ENCODE measurements at regions not wholly inside any gene's neighbourhood (a gene's known extent, or its start where the extent isn't known, plus 50 kb on each side); places are given as distances from the start of the nearest gene placed in this dataset.

DNA sequence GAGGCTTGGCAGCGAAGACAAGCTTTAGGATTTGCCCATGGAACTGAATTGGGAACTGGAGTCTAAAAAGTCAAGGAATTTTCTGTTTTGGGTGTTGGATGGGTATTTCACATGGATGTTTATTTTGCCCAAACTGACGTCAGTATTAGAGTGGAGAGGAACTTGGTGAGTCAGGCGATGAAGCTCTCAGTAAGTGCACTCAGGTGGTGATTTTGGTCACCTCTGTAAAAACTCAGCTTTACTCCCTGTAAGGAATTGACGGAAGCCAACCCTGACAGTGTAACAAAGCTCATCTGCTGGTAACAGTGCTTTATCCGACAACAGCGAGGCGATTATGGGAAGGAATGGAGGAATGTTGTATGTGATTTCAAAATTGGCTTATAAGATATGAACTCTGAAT, 77.0 kb upstream of the PGRMC2 start:
- TF ChIP-seq ZFX (IDR thresholded peaks at IDR 0.05), result no peak
- TF ChIP-seq, protein P1, sequence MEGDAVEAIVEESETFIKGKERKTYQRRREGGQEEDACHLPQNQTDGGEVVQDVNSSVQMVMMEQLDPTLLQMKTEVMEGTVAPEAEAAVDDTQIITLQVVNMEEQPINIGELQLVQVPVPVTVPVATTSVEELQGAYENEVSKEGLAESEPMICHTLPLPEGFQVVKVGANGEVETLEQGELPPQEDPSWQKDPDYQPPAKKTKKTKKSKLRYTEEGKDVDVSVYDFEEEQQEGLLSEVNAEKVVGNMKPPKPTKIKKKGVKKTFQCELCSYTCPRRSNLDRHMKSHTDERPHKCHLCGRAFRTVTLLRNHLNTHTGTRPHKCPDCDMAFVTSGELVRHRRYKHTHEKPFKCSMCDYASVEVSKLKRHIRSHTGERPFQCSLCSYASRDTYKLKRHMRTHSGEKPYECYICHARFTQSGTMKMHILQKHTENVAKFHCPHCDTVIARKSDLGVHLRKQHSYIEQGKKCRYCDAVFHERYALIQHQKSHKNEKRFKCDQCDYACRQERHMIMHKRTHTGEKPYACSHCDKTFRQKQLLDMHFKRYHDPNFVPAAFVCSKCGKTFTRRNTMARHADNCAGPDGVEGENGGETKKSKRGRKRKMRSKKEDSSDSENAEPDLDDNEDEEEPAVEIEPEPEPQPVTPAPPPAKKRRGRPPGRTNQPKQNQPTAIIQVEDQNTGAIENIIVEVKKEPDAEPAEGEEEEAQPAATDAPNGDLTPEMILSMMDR (conservative IDR thresholded peaks at IDR 0.05), result no peak
- no peak overlapping the region for H3K27ac ChIP-seq

DNA sequence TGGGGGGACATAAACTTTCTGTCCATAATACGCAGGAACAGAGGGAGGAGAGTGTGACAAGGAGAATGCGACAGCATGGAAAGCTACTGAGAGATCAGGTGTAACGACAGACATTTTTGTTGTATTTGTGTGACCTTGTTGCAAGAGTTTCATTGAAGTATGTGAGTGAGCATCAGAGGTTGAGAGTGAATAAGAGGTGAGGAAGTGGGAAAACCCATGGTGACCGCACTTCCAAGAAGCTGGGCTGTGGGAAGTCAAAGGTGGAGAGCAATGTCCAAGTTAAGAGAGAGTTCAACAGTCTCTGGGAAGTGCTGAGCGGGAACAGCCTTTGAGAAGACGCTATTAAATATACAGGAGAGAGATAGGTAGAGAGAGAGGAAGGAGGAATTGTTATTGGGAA, 76.4 kb upstream of the PGRMC2 start:
- TF ChIP-seq, protein P1 (conservative IDR thresholded peaks at IDR 0.05), result no peak
- TF ChIP-seq ZFX (IDR thresholded peaks at IDR 0.05), result no peak
- no peak overlapping the region for H3K27ac ChIP-seq

DNA sequence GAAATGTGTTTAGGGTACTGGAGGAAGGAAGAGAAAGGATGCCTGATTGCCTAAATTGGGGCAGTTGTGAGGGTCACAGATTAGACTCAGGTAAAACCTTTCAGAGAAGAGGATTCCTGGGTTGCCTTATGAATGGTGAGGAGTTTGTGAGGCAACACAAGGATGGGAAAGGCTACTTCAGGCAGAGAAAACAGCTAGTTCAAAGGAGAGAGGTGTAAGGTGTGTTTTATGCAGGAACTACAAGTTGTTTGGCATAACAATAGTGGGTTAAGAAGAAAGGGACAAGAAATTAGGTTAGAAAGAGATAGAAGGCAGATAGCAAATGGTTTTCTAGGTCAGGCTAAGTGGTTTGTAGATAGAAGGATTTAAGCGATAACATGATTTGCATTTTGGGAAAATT, 75.1 kb upstream of the PGRMC2 start:
- TF ChIP-seq ZFX (IDR thresholded peaks at IDR 0.05), result no peak
- TF ChIP-seq, protein P1 (conservative IDR thresholded peaks at IDR 0.05), result no peak
- no peak overlapping the region for H3K27ac ChIP-seq

DNA sequence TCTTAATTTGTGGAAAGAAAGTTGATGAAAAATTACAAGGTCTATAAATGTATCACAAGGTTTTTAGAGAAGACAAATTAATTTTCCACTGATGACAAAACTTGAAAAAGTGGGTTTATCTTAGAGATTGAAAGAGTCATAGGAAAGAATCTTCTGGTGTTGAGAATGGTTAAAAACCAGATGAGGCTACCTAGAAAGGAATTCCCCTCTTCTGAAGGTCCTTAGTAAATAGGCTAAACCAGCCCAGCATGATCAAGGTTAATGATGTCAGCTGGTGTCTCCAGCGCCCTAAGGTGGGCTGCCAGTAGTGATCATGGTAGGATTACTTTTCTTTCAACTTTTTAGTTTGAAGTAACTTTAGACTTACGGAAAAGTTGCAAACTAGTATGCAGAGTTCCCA, 71.8 kb upstream of the PGRMC2 start:
- TF ChIP-seq ZFX (IDR thresholded peaks at IDR 0.05), result no peak
- TF ChIP-seq, protein P1 (conservative IDR thresholded peaks at IDR 0.05), result no peak
- H3K27ac ChIP-seq, result no peak overlapping the region

DNA sequence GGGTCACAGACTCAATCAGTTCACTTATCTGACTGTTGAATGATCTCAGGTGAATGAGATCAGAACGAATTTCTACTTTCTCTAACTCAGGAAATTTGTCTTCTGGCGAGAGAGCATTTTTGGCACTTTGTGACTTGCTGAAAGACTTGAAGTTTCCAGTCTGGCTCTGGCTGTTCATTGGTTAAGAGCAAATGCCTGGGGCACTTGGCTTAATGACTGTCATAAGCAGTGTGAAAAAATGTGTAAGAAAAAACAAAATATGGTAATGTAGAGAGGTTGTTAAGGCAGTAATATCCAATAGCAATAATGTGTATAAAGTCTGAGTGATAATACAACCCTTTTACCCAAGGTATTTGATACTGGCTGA, 71.3 kb upstream of the PGRMC2 start:
- no peak for TF ChIP-seq ZFX (IDR thresholded peaks at IDR 0.05)
- TF ChIP-seq, protein P1 (conservative IDR thresholded peaks at IDR 0.05), result no peak
- no peak overlapping the region for H3K27ac ChIP-seq

DNA sequence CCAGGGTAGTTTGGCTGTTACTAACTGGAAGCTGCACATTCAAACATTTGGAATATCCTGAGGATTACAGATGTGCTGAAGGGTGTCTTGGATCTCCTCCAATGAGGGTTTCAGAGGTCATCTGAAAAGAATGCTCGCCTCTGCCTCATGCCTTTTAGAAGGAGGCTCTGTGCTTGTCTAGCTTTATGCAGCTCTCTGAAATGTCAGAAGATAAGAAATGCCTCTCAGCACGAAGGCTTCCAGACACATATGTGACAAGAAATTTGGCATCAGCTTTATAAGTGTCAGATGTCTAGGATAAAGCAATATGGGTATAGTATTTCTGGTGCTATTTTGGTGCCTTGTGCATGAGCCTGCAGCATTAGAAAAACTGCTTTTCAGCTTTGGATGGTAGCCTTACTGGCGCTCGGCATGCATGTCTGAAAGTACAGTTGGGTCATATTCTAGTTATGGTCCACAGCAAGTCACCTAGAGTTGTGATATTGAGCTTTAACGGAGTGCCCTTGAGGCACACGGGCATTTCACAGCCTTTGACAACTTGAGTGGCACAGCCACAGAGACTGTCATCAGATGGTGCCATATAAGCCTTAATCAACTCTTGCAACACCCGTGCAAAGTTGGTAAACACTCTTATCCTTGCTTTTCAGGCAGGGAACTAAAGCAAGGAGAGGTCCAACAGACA, 70.8 kb upstream of the PGRMC2 start:
- no peak for TF ChIP-seq ZFX (IDR thresholded peaks at IDR 0.05)
- TF ChIP-seq, protein P1 (conservative IDR thresholded peaks at IDR 0.05), result no peak
- H3K27ac ChIP-seq, result no peak overlapping the region

DNA sequence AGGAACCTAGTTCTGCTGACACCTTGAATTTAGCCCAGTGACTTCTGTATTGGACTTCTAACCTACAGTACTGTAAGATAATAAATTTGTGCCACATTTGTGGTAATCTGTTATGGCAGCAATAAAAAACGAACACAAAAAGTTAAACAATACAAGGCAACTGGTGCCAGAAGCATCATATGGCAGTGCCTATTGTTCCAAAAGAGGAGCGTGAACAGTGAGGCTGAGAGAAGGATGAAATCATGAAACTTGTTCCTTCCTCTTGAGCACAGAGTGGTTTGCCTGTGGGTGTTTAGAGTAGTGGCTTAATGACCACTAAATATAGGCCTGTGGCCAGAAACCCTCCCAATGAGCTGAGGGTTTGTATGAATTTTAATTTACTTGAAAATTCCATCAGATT, 69.7 kb upstream of the PGRMC2 start:
- no peak overlapping the region for H3K27ac ChIP-seq
- TF ChIP-seq, protein P1 (conservative IDR thresholded peaks at IDR 0.05), result no peak
- TF ChIP-seq ZFX (IDR thresholded peaks at IDR 0.05), result no peak
